Mammary epithelial cell (primary cell): ENCODE measurements at regions not wholly inside any gene's neighbourhood (a gene's known extent, or its start where the extent isn't known, plus 50 kb on each side); places are given as distances from the start of the nearest gene placed in this dataset.

ENCODE experiments used
- CTCF ChIP-seq, 2 donors: IDR thresholded peaks in 1 of 2; conservative IDR thresholded peaks in 1 of 2; 2 replicates each; pipeline ENCODE4 v1.5.1; 2011 to 2012; ENCODE audit warnings: inconsistent platforms in 2 of 2, low read length in 2 of 2, mild to moderate bottlenecking in 2 of 2, control low read depth in 1 of 2, low read depth in 1 of 2; ENCODE audit not compliant: insufficient read depth in 1 of 2; ENCODE audit errors: extremely low read depth in 1 of 2
- EZH2 ChIP-seq: IDR thresholded peaks from 2 replicates; pipeline ENCODE4 v1.6.1; 2012; ENCODE audit warnings: low read length, inconsistent platforms, borderline replicate concordance

- TF ChIP-seq CTCF (conservative IDR thresholded peaks at IDR 0.05 in 1 of 2, IDR thresholded peaks at IDR 0.05 in 1 of 2; ENCODE audit: extremely low read depth in 1 of 2, insufficient read depth in 1 of 2, low read depth in 1 of 2, low read length in 2 of 2) (no peak), EZH2 (no peak)
Measured at GRCh38 chr12:46438256-46438655, 65.7 kb upstream of the SLC38A2 start.
